ENCODE measurements at regions not wholly inside any gene's neighbourhood (a gene's known extent, or its start where the extent isn't known, plus 50 kb on each side); places are given as distances from the start of the nearest gene placed in this dataset.

DNA sequence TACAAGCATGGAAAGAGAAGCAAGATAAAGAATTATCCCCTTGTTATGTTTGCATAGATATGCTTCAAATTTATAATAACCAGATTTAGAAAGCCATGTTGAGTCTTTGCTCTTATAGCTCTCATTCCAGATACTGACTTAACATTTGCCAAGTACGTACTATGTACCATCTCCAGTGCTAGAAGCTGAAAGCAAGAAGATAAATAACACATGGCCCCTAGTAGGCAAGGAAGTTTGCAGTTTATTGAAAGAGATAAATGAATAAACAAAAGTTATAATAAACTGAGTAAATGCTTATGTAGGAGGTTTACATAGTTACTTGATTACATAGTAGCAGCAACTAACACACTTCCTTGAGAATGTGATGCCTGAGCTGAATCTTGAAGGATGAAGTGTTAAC, 628.4 kb downstream of the HINT1 start:
- Histone ChIP-seq H3K4me3 (no peak overlapping the region), H3K36me3 (ENCODE audit: low read depth) (no peaks in the 10 kb centered on the region), H3K4me1 (ENCODE audit: insufficient read depth) (no peaks in the 10 kb centered on the region), H3K27ac (no peak overlapping the region), H3K4me2 (ENCODE audit: unreplicated experiment) (no peak overlapping the region), H3K9ac (no peak overlapping the region), H3K79me2 (ENCODE audit: insufficient read depth) (no peaks in the 10 kb centered on the region), H4K20me1 (ENCODE audit: insufficient read depth) (no peaks in the 10 kb centered on the region), H3K9me2 (ENCODE audit: insufficient read depth) (no peaks in the 10 kb centered on the region), H2AFZ (no peak overlapping the region), H3F3A (ENCODE audit: insufficient read depth) (no peaks in the 10 kb centered on the region), H3K9me3 (ENCODE audit: low read depth) (no peaks in the 10 kb centered on the region), H3K27me3 (replicated peaks; ENCODE audit: insufficient read depth) (no peaks in the 10 kb centered on the region)
- TF ChIP-seq EZH2phosphoT487 (IDR thresholded peaks at IDR 0.05; ENCODE audit: insufficient read depth, low read depth) (no peak), EZH2 (IDR thresholded peaks at IDR 0.05; ENCODE audit: insufficient read depth, poor library complexity, severe bottlenecking) (no peak)
- in situ Hi-C loops (cut with MboI): no loop called here
- no peak for DNase-seq
- WGBS, 2 experiments (ENCODE audit: low coverage in 1 of 2, low lambda C conversion rate in 2 of 2, missing lambda C conversion rate in 2 of 2): 10 to 14% methylated on average over 1 of the region's 1 CpG

DNA sequence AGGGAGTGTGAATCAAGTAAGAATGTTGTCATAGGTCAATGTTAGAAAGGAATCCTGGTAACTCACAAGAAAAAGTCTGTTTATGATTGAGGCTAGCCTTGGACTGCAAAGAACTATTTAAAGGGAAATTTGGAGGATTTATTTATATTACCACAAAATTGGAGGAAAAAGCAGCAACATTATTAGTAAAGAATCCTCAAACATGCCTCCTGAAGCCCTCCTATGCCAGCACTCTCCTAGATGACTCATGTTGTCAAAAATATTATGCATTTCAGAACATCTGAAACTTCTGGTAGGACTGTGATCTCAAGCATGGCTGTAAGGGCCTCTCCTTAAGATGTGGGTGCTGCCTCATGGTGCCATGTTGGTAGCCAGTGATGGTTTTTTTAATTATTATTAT, 628.5 kb downstream of the CHSY3 start:
- Histone ChIP-seq H3K27me3 (replicated peaks; ENCODE audit: insufficient read depth) (no peaks in the 10 kb centered on the region), H4K20me1 (ENCODE audit: insufficient read depth) (no peaks in the 10 kb centered on the region), H3K9me2 (ENCODE audit: insufficient read depth) (no peaks in the 10 kb centered on the region), H3K4me2 (ENCODE audit: unreplicated experiment) (no peak overlapping the region), H3K4me1 (ENCODE audit: insufficient read depth) (no peaks in the 10 kb centered on the region), H3K79me2 (ENCODE audit: insufficient read depth) (no peaks in the 10 kb centered on the region), H3K4me3 (no peak overlapping the region), H2AFZ (no peak overlapping the region), H3F3A (ENCODE audit: insufficient read depth) (no peaks in the 10 kb centered on the region), H3K9me3 (ENCODE audit: low read depth) (no peaks in the 10 kb centered on the region), H3K27ac (no peak overlapping the region), H3K36me3 (ENCODE audit: low read depth) (no peaks in the 10 kb centered on the region), H3K9ac (no peak overlapping the region)
- DNase-seq: no peak
- TF ChIP-seq EZH2 (IDR thresholded peaks at IDR 0.05; ENCODE audit: insufficient read depth, poor library complexity, severe bottlenecking): no peak
- no peak for TF ChIP-seq EZH2phosphoT487 (IDR thresholded peaks at IDR 0.05; ENCODE audit: insufficient read depth, low read depth)
- in situ Hi-C loops (cut with MboI): no loop called here

DNA sequence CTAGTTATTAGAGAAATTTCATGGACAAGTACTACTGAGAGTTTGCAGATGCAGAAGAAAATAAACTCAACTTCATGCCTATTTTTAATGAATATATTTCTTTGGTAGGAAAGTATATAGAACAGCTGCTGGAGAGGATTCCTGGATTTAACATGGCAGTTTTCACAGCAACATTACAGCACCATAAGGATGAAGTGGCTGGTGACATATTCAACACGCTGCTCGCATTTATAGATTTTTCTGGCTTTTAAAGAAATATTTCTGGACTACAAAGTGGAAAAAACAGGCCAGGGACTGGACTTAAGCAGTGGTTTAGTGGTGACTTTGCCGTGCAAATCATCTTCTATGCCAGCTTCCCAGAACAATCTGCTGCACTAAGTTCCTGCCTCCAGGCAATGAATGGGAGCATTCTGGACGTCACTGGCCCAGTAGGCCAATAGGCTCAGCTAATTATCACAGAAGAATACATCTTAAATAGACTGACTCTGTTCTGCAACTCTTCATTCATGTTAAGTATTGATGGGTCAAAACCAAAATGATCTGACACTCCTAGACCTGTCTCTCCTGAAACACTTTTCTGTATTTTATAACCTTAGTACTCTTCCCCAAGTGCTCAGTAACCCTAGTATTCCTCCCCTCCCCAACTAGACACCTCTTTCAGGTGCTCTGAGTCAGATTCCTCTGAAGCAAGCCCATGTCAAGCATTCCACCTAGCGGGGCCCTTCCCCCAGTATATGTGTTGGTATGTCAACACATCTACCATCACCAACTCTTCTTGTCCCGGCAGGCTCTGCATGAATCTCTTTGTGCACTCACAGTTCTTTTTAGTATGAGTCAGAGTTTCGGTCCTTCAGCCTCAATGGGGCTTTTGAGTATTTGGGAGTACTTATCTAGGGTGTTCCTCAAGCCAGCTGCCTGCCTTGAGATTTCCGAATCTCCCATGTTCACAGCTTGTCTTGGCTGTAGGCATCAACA, 625.5 kb downstream of the CHSY3 start:
- no peaks in the 10 kb centered on the region for H3K36me3 ChIP-seq (ENCODE audit: low read depth)
- no peaks in the 10 kb centered on the region for H3F3A ChIP-seq (ENCODE audit: insufficient read depth)
- DNase-seq: no peak
- no peaks in the 10 kb centered on the region for H3K9me3 ChIP-seq (ENCODE audit: low read depth)
- H3K27me3 ChIP-seq (replicated peaks; ENCODE audit: insufficient read depth): no peaks in the 10 kb centered on the region
- no peaks in the 10 kb centered on the region for H4K20me1 ChIP-seq (ENCODE audit: insufficient read depth)
- H2AFZ ChIP-seq: no peak overlapping the region
- H3K4me1 ChIP-seq (ENCODE audit: insufficient read depth): no peaks in the 10 kb centered on the region
- TF ChIP-seq EZH2 (IDR thresholded peaks at IDR 0.05; ENCODE audit: insufficient read depth, poor library complexity, severe bottlenecking) (no peak), EZH2phosphoT487 (IDR thresholded peaks at IDR 0.05; ENCODE audit: insufficient read depth, low read depth) (no peak)
- no peak overlapping the region for H3K4me2 ChIP-seq (ENCODE audit: unreplicated experiment)
- H3K9ac ChIP-seq: no peak overlapping the region
- in situ Hi-C loops (cut with MboI): no loop called here
- no peaks in the 10 kb centered on the region for H3K79me2 ChIP-seq (ENCODE audit: insufficient read depth)
- H3K9me2 ChIP-seq (ENCODE audit: insufficient read depth): no peaks in the 10 kb centered on the region
- 12 to 22% methylated on average over 8 of the region's 8 CpGs for WGBS, 2 experiments (ENCODE audit: low coverage in 1 of 2, low lambda C conversion rate in 2 of 2, missing lambda C conversion rate in 2 of 2)
- H3K4me3 ChIP-seq: no peak overlapping the region
- no peak overlapping the region for H3K27ac ChIP-seq

DNA sequence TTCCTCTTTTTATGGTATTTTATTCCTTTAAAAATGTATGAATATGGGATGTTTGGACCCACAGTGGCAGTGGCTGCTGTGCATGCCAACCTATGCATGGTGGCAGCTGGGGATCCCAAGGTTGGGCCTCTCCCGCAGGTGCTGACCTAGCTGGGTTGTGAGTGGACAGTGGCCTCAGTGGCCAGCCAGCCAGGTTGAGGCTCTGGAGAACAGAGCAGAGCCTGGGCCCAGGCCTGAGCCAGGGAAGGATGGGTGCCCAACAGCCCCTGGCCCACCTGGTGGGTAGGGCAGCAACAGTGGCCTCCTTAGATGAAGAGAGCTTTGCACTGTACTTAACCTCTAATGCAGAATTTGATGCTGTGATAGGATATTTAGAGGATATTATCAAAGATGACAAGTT, 624.8 kb downstream of the CHSY3 start:
- in situ Hi-C loops (cut with MboI): no loop called here
- no peaks in the 10 kb centered on the region for H3K9me3 ChIP-seq (ENCODE audit: low read depth)
- H3K4me2 ChIP-seq (ENCODE audit: unreplicated experiment): no peak overlapping the region
- H3K4me1 ChIP-seq (ENCODE audit: insufficient read depth): no peaks in the 10 kb centered on the region
- H3K9ac ChIP-seq: no peak overlapping the region
- DNase-seq: no peak
- no peaks in the 10 kb centered on the region for H4K20me1 ChIP-seq (ENCODE audit: insufficient read depth)
- H3K27ac ChIP-seq: no peak overlapping the region
- H2AFZ ChIP-seq: no peak overlapping the region
- H3K36me3 ChIP-seq (ENCODE audit: low read depth): no peaks in the 10 kb centered on the region
- H3K27me3 ChIP-seq (replicated peaks; ENCODE audit: insufficient read depth): no peaks in the 10 kb centered on the region
- TF ChIP-seq EZH2 (IDR thresholded peaks at IDR 0.05; ENCODE audit: insufficient read depth, poor library complexity, severe bottlenecking) (no peak), EZH2phosphoT487 (IDR thresholded peaks at IDR 0.05; ENCODE audit: insufficient read depth, low read depth) (no peak)
- H3K79me2 ChIP-seq (ENCODE audit: insufficient read depth): no peaks in the 10 kb centered on the region
- H3K9me2 ChIP-seq (ENCODE audit: insufficient read depth): no peaks in the 10 kb centered on the region
- no peak overlapping the region for H3K4me3 ChIP-seq
- WGBS, 2 experiments (ENCODE audit: low coverage in 1 of 2, low lambda C conversion rate in 2 of 2, missing lambda C conversion rate in 2 of 2): 50% methylated on average over 1 of the region's 1 CpG
- no peaks in the 10 kb centered on the region for H3F3A ChIP-seq (ENCODE audit: insufficient read depth)

Measured in GM23248 (cell line).